ACHN (cell line): ENCODE measurements at regions not wholly inside any gene's neighbourhood (a gene's known extent, or its start where the extent isn't known, plus 50 kb on each side); places are given as distances from the start of the nearest gene placed in this dataset.
"Not testable (repeated sequence)": the region's sequence is repeated elsewhere in the genome, so short reads cannot be mapped to it uniquely, and the experiment has no call there.

Source experiments
- DNase-seq: peaks from one replicate; pipeline ENCODE4 v3.0.0-alpha.2; 2015
- in situ Hi-C: cut with HindIII; loops from 2 replicates; pipeline ENCODE4 v1.10.0; 2017; ENCODE audit warnings: low sequenced_read_pairs, low pct_ligation_motif_present, low pct_unique_long_range_greater_than_20kb

- no peak for DNase-seq
- in situ Hi-C loops, result no loop called here
These were observed 449.6 kb upstream of the POU3F2 start for GRCh38 chr6:98384801-98385200.

GRCh38 chr6:98395610-98396166, 438.7 kb upstream of the POU3F2 start:
- no peak for DNase-seq
- in situ Hi-C loops, result no loop called here

GRCh38 chr6:98416027-98416426, 418.3 kb upstream of the POU3F2 start:
- in situ Hi-C loops, result no loop called here
- DNase-seq, result no peak

GRCh38 chr6:98416497-98417158, 417.7 kb upstream of the POU3F2 start:
- in situ Hi-C loops, DNase-seq: not testable (repeated sequence)

GRCh38 chr6:98433325-98434056, 400.9 kb upstream of the POU3F2 start:
- in situ Hi-C loops, result no loop called here
- DNase-seq, result no peak

GRCh38 chr6:98443633-98444032, 390.7 kb upstream of the POU3F2 start:
- DNase-seq, result no peak

GRCh38 chr6:98452685-98453084, 381.7 kb upstream of the POU3F2 start:
- in situ Hi-C loops, result no loop called here
- no peak for DNase-seq

More at GRCh38 chr6:98443633-98444032, 390.7 kb upstream of the POU3F2 start:
- in situ Hi-C loops, result no loop called here

GRCh38 chr6:98454809-98455322, 379.5 kb upstream of the POU3F2 start:
- in situ Hi-C loops, result no loop called here
- no peak for DNase-seq

- DNase-seq, result no peak
- in situ Hi-C loops, result no loop called here
These were observed 375.7 kb upstream of the POU3F2 start for GRCh38 chr6:98458708-98459107.

GRCh38 chr6:98463038-98464000, 371.1 kb upstream of the POU3F2 start:
- in situ Hi-C loops, result no loop called here

GRCh38 chr6:98467091-98467490, 367.3 kb upstream of the POU3F2 start:
- in situ Hi-C loops, result no loop called here
- no peak for DNase-seq

More at GRCh38 chr6:98463038-98464000, 371.1 kb upstream of the POU3F2 start:
- DNase-seq, result no peak

- in situ Hi-C loops, result no loop called here
- no peak for DNase-seq
These were observed 366.5 kb upstream of the POU3F2 start for GRCh38 chr6:98467902-98468301.

GRCh38 chr6:98469141-98469540, 365.2 kb upstream of the POU3F2 start:
- no peak for DNase-seq
- in situ Hi-C loops, result no loop called here

GRCh38 chr6:98470821-98471220, 363.6 kb upstream of the POU3F2 start:
- in situ Hi-C loops, result no loop called here
- no peak for DNase-seq

- in situ Hi-C loops, result no loop called here
These were observed 362.9 kb upstream of the POU3F2 start for GRCh38 chr6:98471444-98471843.

GRCh38 chr6:98477231-98477630, 357.1 kb upstream of the POU3F2 start:
- in situ Hi-C loops, result no loop called here
- no peak for DNase-seq

More at GRCh38 chr6:98471444-98471843, 362.9 kb upstream of the POU3F2 start:
- DNase-seq, result no peak

- in situ Hi-C loops, result no loop called here
These were observed 349.7 kb upstream of the POU3F2 start for GRCh38 chr6:98484696-98485095.

GRCh38 chr6:98485593-98485992, 348.8 kb upstream of the POU3F2 start:
- DNase-seq, result no peak

More at GRCh38 chr6:98484696-98485095, 349.7 kb upstream of the POU3F2 start:
- no peak for DNase-seq

More at GRCh38 chr6:98485593-98485992, 348.8 kb upstream of the POU3F2 start:
- in situ Hi-C loops, result no loop called here
